ENCODE measurements at regions not wholly inside any gene's neighbourhood (a gene's known extent, or its start where the extent isn't known, plus 50 kb on each side); places are given as distances from the start of the nearest gene placed in this dataset.

DNA sequence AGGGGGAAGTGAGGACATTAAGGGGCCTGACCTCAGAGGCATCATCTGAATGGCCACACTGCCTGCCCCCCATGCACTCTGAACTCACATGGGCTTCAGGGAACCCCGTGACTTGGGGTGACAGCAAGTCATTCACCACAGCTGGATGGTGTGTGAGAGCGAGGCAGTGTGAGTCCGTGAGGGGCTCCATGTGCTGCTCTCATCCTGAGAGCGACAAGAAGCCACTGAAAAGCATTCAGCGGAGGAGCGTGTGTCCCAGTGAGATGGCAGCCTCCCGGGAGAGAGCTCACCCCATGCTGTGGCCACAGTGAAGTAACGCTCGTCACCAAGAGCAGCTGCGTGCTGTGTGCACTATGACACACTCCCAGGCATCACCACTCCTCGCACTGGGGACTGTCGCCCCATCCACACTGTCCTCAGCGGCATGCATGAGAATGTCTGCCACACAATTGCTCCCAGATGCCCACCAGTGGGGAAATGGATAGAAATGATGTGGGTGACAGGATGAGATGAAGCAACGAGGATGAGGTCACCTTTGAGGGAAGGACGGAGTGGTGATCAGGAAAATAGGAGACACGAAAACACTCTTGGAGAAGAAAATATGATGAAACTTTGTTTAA, 213.0 kb upstream of the RAB6C start:
- TF ChIP-seq, protein P1, sequence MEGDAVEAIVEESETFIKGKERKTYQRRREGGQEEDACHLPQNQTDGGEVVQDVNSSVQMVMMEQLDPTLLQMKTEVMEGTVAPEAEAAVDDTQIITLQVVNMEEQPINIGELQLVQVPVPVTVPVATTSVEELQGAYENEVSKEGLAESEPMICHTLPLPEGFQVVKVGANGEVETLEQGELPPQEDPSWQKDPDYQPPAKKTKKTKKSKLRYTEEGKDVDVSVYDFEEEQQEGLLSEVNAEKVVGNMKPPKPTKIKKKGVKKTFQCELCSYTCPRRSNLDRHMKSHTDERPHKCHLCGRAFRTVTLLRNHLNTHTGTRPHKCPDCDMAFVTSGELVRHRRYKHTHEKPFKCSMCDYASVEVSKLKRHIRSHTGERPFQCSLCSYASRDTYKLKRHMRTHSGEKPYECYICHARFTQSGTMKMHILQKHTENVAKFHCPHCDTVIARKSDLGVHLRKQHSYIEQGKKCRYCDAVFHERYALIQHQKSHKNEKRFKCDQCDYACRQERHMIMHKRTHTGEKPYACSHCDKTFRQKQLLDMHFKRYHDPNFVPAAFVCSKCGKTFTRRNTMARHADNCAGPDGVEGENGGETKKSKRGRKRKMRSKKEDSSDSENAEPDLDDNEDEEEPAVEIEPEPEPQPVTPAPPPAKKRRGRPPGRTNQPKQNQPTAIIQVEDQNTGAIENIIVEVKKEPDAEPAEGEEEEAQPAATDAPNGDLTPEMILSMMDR (conservative IDR thresholded peaks at IDR 0.05; ENCODE audit: low read depth, low read length): no peak
- no peak for TF ChIP-seq EZH2 (IDR thresholded peaks at IDR 0.05; ENCODE audit: borderline replicate concordance, low read depth, low read length, poor library complexity, severe bottlenecking)

Data from A673 (cell line).